A549 (cell line): ENCODE measurements at regions not wholly inside any gene's neighbourhood (a gene's known extent, or its start where the extent isn't known, plus 50 kb on each side); places are given as distances from the start of the nearest gene placed in this dataset.

Experiments
- ATAC-seq, 2 experiments: fragments of 200-7000 bp in 1 of 2; fragments of >200 bp in 1 of 2; cut with Nextera tagmentation in 1 of 2; cut with Tn5 transposase in 1 of 2; 3 replicates each; pipeline versions ENCODE4 v1.8.0 to v1.9.1; 2018 to 2020; ENCODE audit warnings: mild to moderate bottlenecking in 1 of 2, moderate library complexity in 1 of 2
- CTCF ChIA-PET: fragments of 300-600 bp; sonication (Branson Sonifier 250); formaldehyde crosslinking; extraction: SDS; loops from one replicate; lab custom pipeline; 2021; ENCODE audit warnings: antibody characterized with exemption, inconsistent platforms; lab: Yijun Ruan, JAX
- POLR2A ChIA-PET: fragments of 350-600 bp; formaldehyde crosslinking; extraction: SDS; loops from one replicate; lab custom pipeline; 2021; ENCODE audit warnings: antibody characterized with exemption, inconsistent platforms; lab: Yijun Ruan, JAX
- DNase-seq, 2 experiments: peaks; one replicate each; pipeline versions ENCODE4 v3.0.0 to v3.0.0-alpha.2; 2011 to 2016; ENCODE audit warnings: low read depth in 1 of 2, low spot score in 1 of 2
- FAIRE-seq: peaks from 2 replicates; lab custom pipeline; 2011; peaks lifted over from hg19 to GRCh38; lab: Jason Lieb, UNC
- H3K27ac ChIP-seq, 2 experiments: fragments of >200 bp; sonication (Bioruptor Twin); formaldehyde crosslinking; 3 replicates each; pipeline ENCODE4 v1.5.1; 2016 to 2017
- H3K4me1 ChIP-seq: fragments of >200 bp; sonication (Bioruptor Twin); formaldehyde crosslinking; 3 replicates; pipeline ENCODE4 v1.6.1; 2016
- H3K4me2 ChIP-seq: fragments of >200 bp; sonication (Bioruptor Twin); formaldehyde crosslinking; 3 replicates; pipeline ENCODE4 v1.6.1; 2016
- H3K4me3 ChIP-seq: fragments of >200 bp; sonication (Bioruptor Twin); formaldehyde crosslinking; 3 replicates; pipeline ENCODE4 v1.5.1; 2016
- H3K9me3 ChIP-seq: fragments of >200 bp; sonication (Bioruptor Twin); formaldehyde crosslinking; 3 replicates; pipeline ENCODE4 v1.6.1; 2016
- CBX2 ChIP-seq: fragments of 200-600 bp; sonication (generic); IDR thresholded peaks from 2 replicates; pipeline ENCODE4 v1.6.1; 2016; ENCODE audit warnings: low read depth, mild to moderate bottlenecking, borderline replicate concordance
- CEBPB ChIP-seq, 2 experiments: fragments of >200 bp in 1 of 2; sonication (Bioruptor Twin) in 1 of 2; formaldehyde crosslinking in 1 of 2; IDR thresholded peaks; 2 replicates each; pipeline ENCODE4 v1.6.1; 2012 to 2016
- CHD2 ChIP-seq: fragments of 150-350 bp; IDR thresholded peaks from 2 replicates; pipeline ENCODE4 v1.6.1; 2014; ENCODE audit warnings: low read length; ENCODE audit not compliant: partially characterized antibody
- EP300 ChIP-seq, 2 experiments: fragments of >200 bp; sonication (Bioruptor Twin); formaldehyde crosslinking; IDR thresholded peaks; 2 replicates in 1 of 2; 3 replicates in 1 of 2; pipeline ENCODE4 v1.6.1; 2016 to 2017
- FOSB ChIP-seq: fragments of 250-450 bp; sonication (Bioruptor Pico); IDR thresholded peaks from 2 replicates; pipeline ENCODE4 v1.5.0; 2020; ENCODE audit warnings: mild to moderate bottlenecking, moderate library complexity
- FOSL2 ChIP-seq, 2 experiments: fragments of 450-650 bp in 1 of 2; fragments of >200 bp in 1 of 2; sonication (Bioruptor Twin) in 1 of 2; formaldehyde crosslinking; IDR thresholded peaks; 2 replicates each; pipeline versions ENCODE4 v1.5.0 to v1.6.1; 2016 to 2020; ENCODE audit warnings: mild to moderate bottlenecking in 1 of 2, moderate library complexity in 1 of 2
- FOXS1 ChIP-seq: fragments of 250-450 bp; sonication (Bioruptor Pico); IDR thresholded peaks from 2 replicates; pipeline ENCODE4 v1.5.0; 2020; ENCODE audit warnings: mild to moderate bottlenecking, moderate library complexity
- GATA3 ChIP-seq: IDR thresholded peaks from 2 replicates; pipeline ENCODE4 v1.6.1; 2012; ENCODE audit warnings: borderline replicate concordance
- HEYL ChIP-seq: fragments of 250-450 bp; sonication (Bioruptor Pico); IDR thresholded peaks from 2 replicates; pipeline ENCODE4 v1.8.0; 2021; ENCODE audit warnings: mild to moderate bottlenecking, moderate library complexity
- HMGXB4 ChIP-seq: fragments of 250-450 bp; sonication (Bioruptor Pico); IDR thresholded peaks from 2 replicates; pipeline ENCODE4 v1.5.0; 2021; ENCODE audit warnings: mild to moderate bottlenecking, moderate library complexity, borderline replicate concordance
- HOXB5 ChIP-seq: fragments of 250-450 bp; sonication (Bioruptor Pico); IDR thresholded peaks from 2 replicates; pipeline ENCODE4 v1.5.0; 2020; ENCODE audit warnings: mild to moderate bottlenecking, moderate library complexity
- JUN ChIP-seq, 2 experiments: fragments of >200 bp; sonication (Bioruptor Twin); formaldehyde crosslinking; IDR thresholded peaks; 2 replicates in 1 of 2; 3 replicates in 1 of 2; pipeline ENCODE4 v1.6.1; 2016 to 2017
- JUNB ChIP-seq: fragments of >200 bp; sonication (Bioruptor Twin); formaldehyde crosslinking; IDR thresholded peaks from 2 replicates; pipeline ENCODE4 v1.6.1; 2016
- KDM1A ChIP-seq: fragments of 200-600 bp; sonication (generic); IDR thresholded peaks from 2 replicates; pipeline ENCODE4 v1.6.1; 2016; ENCODE audit warnings: low read depth, mild to moderate bottlenecking
- KDM5A ChIP-seq: fragments of 200-600 bp; sonication (generic); IDR thresholded peaks from 2 replicates; pipeline ENCODE4 v1.6.1; 2016; ENCODE audit warnings: antibody characterized with exemption, mild to moderate bottlenecking
- MAZ ChIP-seq: fragments of 150-350 bp; IDR thresholded peaks from 2 replicates; pipeline ENCODE4 v1.6.1; 2014; ENCODE audit warnings: antibody characterized with exemption, low read depth, low read length, borderline replicate concordance
- MYC ChIP-seq: IDR thresholded peaks from 2 replicates; pipeline ENCODE4 v1.6.1; 2012; ENCODE audit warnings: mild to moderate bottlenecking, inconsistent platforms, low read length, improper control_type of control experiment, borderline replicate concordance
- NFE2L2 ChIP-seq: fragments of 150-350 bp; conservative IDR thresholded peaks from 2 replicates; pipeline ENCODE4 v1.6.1; 2014; ENCODE audit warnings: low read length
- PBX3 ChIP-seq: IDR thresholded peaks from 2 replicates; pipeline ENCODE4 v1.6.1; 2012
- POLR2AphosphoS2 ChIP-seq: conservative IDR thresholded peaks from 2 replicates; pipeline ENCODE4 v1.6.1; 2012; ENCODE audit warnings: low read length, improper control_type of control experiment, inconsistent platforms
- RCOR1 ChIP-seq: fragments of 150-350 bp; IDR thresholded peaks from 2 replicates; pipeline ENCODE4 v1.6.1; 2014; ENCODE audit warnings: antibody characterized with exemption, low read length, low read depth
- REST ChIP-seq: fragments of 200-600 bp; sonication (generic); IDR thresholded peaks from 2 replicates; pipeline ENCODE4 v1.6.1; 2016; ENCODE audit warnings: antibody characterized with exemption, mild to moderate bottlenecking, moderate library complexity
- SMC3 ChIP-seq: fragments of >200 bp; sonication (Bioruptor Twin); formaldehyde crosslinking; IDR thresholded peaks from 3 replicates; pipeline ENCODE4 v1.6.1; 2018; ENCODE audit warnings: inconsistent platforms
- TFCP2L1 ChIP-seq: fragments of 250-450 bp; sonication (Bioruptor Pico); IDR thresholded peaks from 2 replicates; pipeline ENCODE4 v1.5.0; 2021; ENCODE audit warnings: mild to moderate bottlenecking
- USF2 ChIP-seq: fragments of 450-650 bp; IDR thresholded peaks from 2 replicates; pipeline ENCODE4 v1.6.1; 2014; ENCODE audit warnings: antibody characterized with exemption
- ZSCAN20 ChIP-seq: fragments of 250-450 bp; sonication (Bioruptor Pico); IDR thresholded peaks from 2 replicates; pipeline ENCODE4 v1.8.0; 2022; ENCODE audit warnings: mild to moderate bottlenecking, moderate library complexity
- WGBS: methylation state at CpG from one replicate; pipeline ENCODE4 v1.1.6; 2017; ENCODE audit errors: missing lambda C conversion rate; 5-methylcytosine and 5-hydroxymethylcytosine counted together

- H3K9me3 ChIP-seq, result no peaks in the 10 kb centered on the region
- H3K4me1 ChIP-seq, result peaks cover 4% of the 10 kb centered on the region; the same call in 1 of the 3 replicates
- H3K27ac ChIP-seq, result no peak overlapping the region
- WGBS, result 92% methylated on average over 2 of the region's 2 CpGs
- FAIRE-seq (no peak), DNase-seq (no peak), ATAC-seq (no peak)
- ChIA-PET POLR2A (no interaction called here), CTCF (interaction anchor here (0.6 kb wide), 1 partner anchor 11 kb away, joined by 3 read pairs; no protein-coding TSS in a partner anchor)
- no peak overlapping the region for H3K4me2 ChIP-seq
- H3K4me3 ChIP-seq, result no peak overlapping the region
- TF ChIP-seq NFE2L2 (no peak), HOXB5 (no peak), FOSB (CRISPR knock-in tag) (no peak), KDM1A (no peak), EP300 (IDR thresholded peaks at IDR 0.05) (no peak), HEYL (CRISPR knock-in tag) (no peak), JUN (IDR thresholded peaks at IDR 0.05) (no peak), KDM5A (no peak), FOXS1 (no peak), MAZ (no peak), PBX3 (no peak), SMC3 (no peak), CEBPB (IDR thresholded peaks at IDR 0.05) (no peak), JUNB (no peak), CBX2 (no peak), GATA3 (no peak), ZSCAN20 (no peak), REST (no peak)
- TF ChIP-seq, all 56 proteins: peak for 0
Measured at GRCh38 chr5:27497491-27497890, 459.1 kb upstream of the CDH9 start.

GRCh38 chr5:27494887-27495286 lies 456.5 kb upstream of the CDH9 start:
- WGBS, result 59% methylated on average over 2 of the region's 2 CpGs
- ChIA-PET CTCF (no interaction called here), POLR2A (no interaction called here)
- no peaks in the 10 kb centered on the region for H3K9me3 ChIP-seq
- H3K4me1 ChIP-seq, result peaks cover 4% of the 10 kb centered on the region; the same call in 1 of the 3 replicates
- DNase-seq (peak in 1 of 2 experiments; percentile 17), ATAC-seq (no peak), FAIRE-seq (no peak)
- H3K4me3 ChIP-seq, result no peak overlapping the region
- no peak overlapping the region for H3K27ac ChIP-seq
- TF ChIP-seq MYC (no peak), FOSL2 (IDR thresholded peaks at IDR 0.05) (0 out of 2 replicates have a peak, but pooled peaks have one; percentile 22), FOSL2 (CRISPR knock-in tag; IDR thresholded peaks at IDR 0.05) (peak; percentile 64)
- H3K4me2 ChIP-seq, result no peak overlapping the region

- DNase-seq (no peak), ATAC-seq (no peak), FAIRE-seq (peak; percentile 77)
- no peak for TF ChIP-seq TFCP2L1 (CRISPR knock-in tag)
- no peak for TF ChIP-seq HOXB5
- no peak for TF ChIP-seq PBX3
- TF ChIP-seq USF2, result no peak
- TF ChIP-seq RCOR1, result no peak
- TF ChIP-seq POLR2AphosphoS2, result no peak
- TF ChIP-seq HMGXB4 (CRISPR knock-in tag), result no peak
- TF ChIP-seq CHD2, result no peak
- no peak for TF ChIP-seq CEBPB (IDR thresholded peaks at IDR 0.05)
- Histone ChIP-seq H3K4me1 (peaks cover 4% of the 10 kb centered on the region; the same call in 1 of the 3 replicates), H3K4me3 (no peak overlapping the region), H3K27ac (no peak overlapping the region), H3K9me3 (no peaks in the 10 kb centered on the region), H3K4me2 (no peak overlapping the region)
- ChIA-PET POLR2A (no interaction called here), CTCF (no interaction called here)
- WGBS, result 84% methylated on average over 3 of the region's 3 CpGs
Measured at GRCh38 chr5:27491746-27492439, 453.5 kb upstream of the CDH9 start.
